GM18502 (cell line): ENCODE measurements at regions not wholly inside any gene's neighbourhood (a gene's known extent, or its start where the extent isn't known, plus 50 kb on each side); places are given as distances from the start of the nearest gene placed in this dataset.
"Not testable (repeated sequence)": the region's sequence is repeated elsewhere in the genome, so short reads cannot be mapped to it uniquely, and the experiment has no call there.

ENCODE experiments used
- ATAC-seq: cut with Tn5 transposase; IDR thresholded peaks from one replicate; pipeline ENCODE4 v1.9.1; 2021; ENCODE audit warnings: mild to moderate bottlenecking; ENCODE audit not compliant: unreplicated experiment, poor library complexity

GRCh38 chr15:96126859-96127258 is 203.6 kb upstream of the NR2F2 start:
- ATAC-seq = no peak

GRCh38 chr15:96130734-96131133 is 199.8 kb upstream of the NR2F2 start:
- no peak for ATAC-seq

GRCh38 chr15:96132126-96132525 is 198.4 kb upstream of the NR2F2 start:
- ATAC-seq = no peak

- no peak for ATAC-seq
Observed at GRCh38 chr15:96135166-96136093, 195.1 kb upstream of the NR2F2 start.

- ATAC-seq = no peak
Observed at GRCh38 chr15:96138985-96139384, 191.5 kb upstream of the NR2F2 start.

- ATAC-seq = no peak
Observed at GRCh38 chr15:96142498-96142897, 188.0 kb upstream of the NR2F2 start.

- ATAC-seq = no peak
Observed at GRCh38 chr15:96144734-96145133, 185.8 kb upstream of the NR2F2 start.

- ATAC-seq = no peak
Observed at GRCh38 chr15:96146726-96147125, 183.8 kb upstream of the NR2F2 start.

- ATAC-seq = no peak
Observed at GRCh38 chr15:96147267-96147666, 183.2 kb upstream of the NR2F2 start.

GRCh38 chr15:96150254-96150653 is 180.2 kb upstream of the NR2F2 start:
- ATAC-seq = no peak

- ATAC-seq = not testable (repeated sequence)
Observed at GRCh38 chr15:96151749-96152148, 178.8 kb upstream of the NR2F2 start.

GRCh38 chr15:96153929-96154328 is 176.6 kb upstream of the NR2F2 start:
- no peak for ATAC-seq

- ATAC-seq = no peak
Observed at GRCh38 chr15:96158938-96159337, 171.6 kb upstream of the NR2F2 start.

- no peak for ATAC-seq
Observed at GRCh38 chr15:96160269-96160668, 170.2 kb upstream of the NR2F2 start.

GRCh38 chr15:96160800-96161199 is 169.7 kb upstream of the NR2F2 start:
- no peak for ATAC-seq

GRCh38 chr15:96162322-96162721 is 168.2 kb upstream of the NR2F2 start:
- no peak for ATAC-seq

- ATAC-seq = no peak
Observed at GRCh38 chr15:96165081-96165480, 165.4 kb upstream of the NR2F2 start.

- ATAC-seq = no peak
Observed at GRCh38 chr15:96165775-96166174, 164.7 kb upstream of the NR2F2 start.

GRCh38 chr15:96166223-96167200 is 164.0 kb upstream of the NR2F2 start:
- ATAC-seq = no peak

- not testable (repeated sequence) for ATAC-seq
Observed at GRCh38 chr15:96170616-96170978, 159.9 kb upstream of the NR2F2 start.
